GM13977 (cell line): ENCODE measurements at regions not wholly inside any gene's neighbourhood (a gene's known extent, or its start where the extent isn't known, plus 50 kb on each side); places are given as distances from the start of the nearest gene placed in this dataset.
A peak's percentile ranks its signal among the peaks of the same experiment; 100 is the strongest.

ENCODE experiments used
- DNase-seq: peaks from one replicate; pipeline ENCODE4 v3.0.0; 2012; ENCODE audit warnings: low spot score
- CTCF ChIP-seq: IDR thresholded peaks from 2 replicates; pipeline ENCODE4 v1.5.1; 2012; ENCODE audit warnings: mild to moderate bottlenecking, control low read depth; ENCODE audit not compliant: insufficient read depth; ENCODE audit errors: extremely low read depth, missing control alignments
- in situ Hi-C: fragments of 300-500 bp; cut with MboI; formaldehyde crosslinking; loops from one replicate; pipeline ENCODE4 v1.12.0; 2022; ENCODE audit warnings: low sequenced_read_pairs, low pct_unique_long_range_greater_than_20kb, mixed read lengths, inconsistent platforms; ENCODE audit not compliant: unreplicated experiment

- DNase-seq = no peak
- TF ChIP-seq CTCF = no peak
- in situ Hi-C loops = no loop called here
Measured at GRCh38 chr12:25368557-25368956, 117.8 kb upstream of the KRAS start.

GRCh38 chr12:25366122-25366521 is 115.4 kb upstream of the KRAS start:
- in situ Hi-C loops = no loop called here
- no peak for DNase-seq
- TF ChIP-seq CTCF = no peak

GRCh38 chr12:25365340-25365730 is 114.6 kb upstream of the KRAS start:
- TF ChIP-seq CTCF = no peak
- in situ Hi-C loops = no loop called here
- no peak for DNase-seq

GRCh38 chr12:25364529-25365339 is 114.0 kb upstream of the KRAS start:
- in situ Hi-C loops = no loop called here
- peak; percentile 47 for DNase-seq
- no peak for TF ChIP-seq CTCF

- TF ChIP-seq CTCF = no peak
- in situ Hi-C loops = no loop called here
- no peak for DNase-seq
Measured at GRCh38 chr12:25362646-25363045, 111.9 kb upstream of the KRAS start.

- TF ChIP-seq CTCF = no peak
- no peak for DNase-seq
- in situ Hi-C loops = no loop called here
Measured at GRCh38 chr12:25361511-25361910, 110.8 kb upstream of the KRAS start.
